Activated T-cell treated with anti-CD3 and anti-CD28 coated beads for 4 hours (primary cell): ENCODE measurements at regions not wholly inside any gene's neighbourhood (a gene's known extent, or its start where the extent isn't known, plus 50 kb on each side); places are given as distances from the start of the nearest gene placed in this dataset.
"Not testable (repeated sequence)": the region's sequence is repeated elsewhere in the genome, so short reads cannot be mapped to it uniquely, and the experiment has no call there.

ENCODE experiments used
- DNase-seq: peaks from one replicate; pipeline ENCODE4 v3.0.0-alpha.2; 2020

DNA sequence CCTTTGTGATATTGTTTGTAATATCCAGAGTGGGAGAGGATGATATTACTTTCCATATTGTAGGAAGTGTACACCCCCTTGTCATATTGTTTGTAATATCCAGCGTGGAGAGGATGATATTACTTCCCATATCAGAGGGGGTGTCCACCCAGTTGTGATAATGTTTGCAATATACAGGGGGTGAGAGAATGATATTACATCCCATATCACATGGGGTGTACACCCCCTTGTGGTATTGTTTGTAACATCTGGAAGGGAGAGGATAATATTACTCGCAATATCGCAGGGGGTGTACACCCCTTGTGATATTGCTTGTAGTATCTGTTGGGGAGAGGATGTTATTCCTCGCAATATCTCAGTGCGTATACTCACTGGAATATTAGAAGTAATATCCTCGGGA lies 61.5 kb downstream of the PRSS23 start:
- DNase-seq = no peak

DNA sequence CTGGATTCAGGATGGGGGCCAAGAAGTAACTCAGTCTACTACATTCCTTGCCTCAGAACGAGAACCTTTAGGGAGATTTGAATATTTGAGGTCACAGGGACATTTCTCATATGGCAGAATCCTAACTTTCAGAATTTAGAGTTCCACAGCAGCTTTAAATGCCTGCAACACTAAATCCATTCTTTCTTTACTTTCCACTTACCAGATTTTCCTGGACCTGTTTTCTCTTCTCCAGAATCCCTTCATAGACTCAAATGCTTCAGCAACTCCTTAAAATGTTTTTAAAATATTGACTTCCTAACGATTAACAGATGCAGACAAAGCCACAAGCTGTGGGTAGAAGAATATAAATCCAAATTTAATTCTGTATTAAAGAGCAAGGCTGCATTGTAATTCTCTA lies 63.1 kb downstream of the PRSS23 start:
- DNase-seq = no peak

DNA sequence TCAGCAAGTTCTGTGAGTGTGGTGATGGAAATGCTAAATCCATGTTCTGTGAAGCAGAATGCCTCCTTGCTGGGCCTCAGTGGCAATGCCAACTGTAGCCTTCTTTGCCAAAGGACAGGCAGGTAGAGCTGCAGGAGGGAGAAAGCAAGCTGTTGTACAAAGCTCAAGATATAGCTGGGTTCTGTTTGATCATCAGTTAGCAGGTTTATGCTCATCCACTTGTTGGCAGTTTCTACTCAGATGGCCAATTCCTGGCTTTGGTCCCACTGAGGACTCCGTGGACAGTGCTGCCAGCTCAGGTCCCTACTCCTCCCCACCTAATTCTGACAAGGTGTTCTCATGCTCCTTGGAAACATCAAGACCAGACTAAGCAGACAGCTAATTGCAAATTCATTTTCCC lies 65.1 kb downstream of the PRSS23 start:
- no peak for DNase-seq

DNA sequence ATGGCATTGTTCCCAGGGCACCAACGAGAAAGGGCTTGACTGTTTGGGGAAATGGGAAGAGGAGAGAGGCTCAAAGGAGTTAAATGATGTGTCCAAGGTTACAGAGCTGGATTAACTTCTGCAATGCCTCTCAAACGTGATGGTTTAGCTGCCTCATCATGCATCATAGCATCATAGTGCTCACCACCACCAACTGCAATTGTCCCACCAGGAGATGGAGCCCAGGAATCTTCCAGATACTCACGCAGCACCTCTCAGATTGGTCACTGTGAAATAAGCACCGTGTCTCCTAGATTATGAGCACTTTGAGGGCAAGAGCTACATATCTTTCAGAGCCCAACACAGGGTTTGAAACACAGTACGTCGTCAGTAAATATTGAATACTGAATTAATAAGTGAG lies 69.2 kb downstream of the PRSS23 start:
- DNase-seq = no peak

DNA sequence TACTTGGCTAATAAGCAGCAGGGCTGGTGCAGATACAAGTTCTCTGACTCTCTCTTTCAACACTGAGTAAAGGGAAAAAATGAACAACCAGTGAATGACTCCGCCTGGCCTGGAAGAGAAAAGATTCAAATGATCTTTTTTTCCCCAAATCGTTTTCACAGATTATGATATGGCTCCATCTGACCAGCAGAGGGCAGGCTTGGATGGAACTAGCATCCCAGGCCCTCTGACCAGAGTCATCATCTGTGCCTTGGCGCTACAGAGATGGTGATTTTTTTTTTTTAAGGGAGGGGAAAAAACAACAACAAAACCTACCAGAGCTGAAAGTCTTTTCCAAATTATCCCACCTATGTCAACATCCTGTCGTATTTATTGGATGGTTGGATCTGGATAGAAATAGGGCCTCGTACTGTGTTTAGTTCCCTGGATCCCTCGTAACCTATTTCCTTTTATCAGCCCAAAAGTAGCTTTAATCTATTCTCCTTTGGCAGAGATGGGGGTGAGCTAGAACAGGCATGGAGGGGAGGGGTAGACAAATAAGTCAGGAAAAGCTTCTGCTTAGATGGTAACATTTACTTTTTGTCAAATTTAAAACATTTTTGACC lies 69.7 kb downstream of the PRSS23 start:
- peak; percentile 14 for DNase-seq

DNA sequence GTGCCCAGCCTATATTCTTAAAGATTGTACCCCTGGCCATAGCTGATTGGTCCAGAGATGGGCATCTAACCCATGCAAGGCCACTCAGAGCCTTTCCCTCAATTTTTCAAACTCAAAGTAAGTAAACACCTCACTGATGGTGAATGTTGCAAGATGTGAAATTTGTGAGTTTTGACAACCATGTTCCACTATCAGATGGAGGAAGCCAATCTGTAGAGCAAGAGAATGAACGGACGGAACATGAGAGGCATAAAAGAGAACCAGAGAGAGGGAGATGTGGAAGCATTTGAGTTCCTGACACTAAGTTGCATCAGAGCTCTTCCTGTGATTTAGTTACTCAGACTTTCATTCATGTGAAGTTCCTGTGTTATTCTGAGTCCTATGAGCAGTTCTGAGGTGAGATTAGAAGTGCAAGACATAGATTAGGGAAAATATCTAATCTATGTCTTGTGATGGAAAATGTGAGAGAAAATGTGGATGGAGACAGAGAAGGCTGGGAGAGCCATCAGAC lies 73.3 kb downstream of the PRSS23 start:
- no peak for DNase-seq

DNA sequence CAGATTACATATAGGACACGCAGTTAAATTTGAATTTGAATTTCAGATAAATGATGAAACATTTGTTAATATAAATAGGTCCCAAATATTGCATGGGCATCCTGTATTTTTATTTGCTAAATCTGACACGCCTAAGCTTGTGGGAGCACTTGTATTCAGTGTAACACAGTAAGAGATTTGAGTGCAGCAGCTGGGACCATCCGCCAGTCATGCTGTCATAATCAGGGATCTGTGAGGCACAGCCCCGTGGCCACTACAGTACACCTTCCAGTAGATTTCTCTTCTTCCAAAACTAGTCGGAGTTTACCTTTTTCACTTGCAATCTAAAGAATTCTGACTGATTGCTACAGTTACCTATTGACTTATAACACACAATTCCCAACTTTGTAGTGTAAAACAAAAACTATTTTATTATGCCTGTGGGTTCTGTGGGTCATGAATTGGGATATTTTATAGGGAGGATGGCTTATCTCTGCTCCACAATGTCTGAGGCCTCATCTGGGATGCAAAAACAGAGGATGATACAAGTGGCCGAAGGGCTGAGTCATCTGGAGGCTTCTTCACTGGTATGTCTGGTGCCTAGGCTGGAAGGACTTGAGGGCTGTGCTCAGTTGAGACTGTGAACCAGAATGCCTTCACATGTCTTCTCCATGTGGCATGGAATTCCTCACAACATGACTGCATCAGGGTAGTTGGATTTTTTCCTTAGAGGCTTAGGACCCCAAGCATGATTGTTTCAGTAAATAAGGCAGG lies 74.1 kb downstream of the PRSS23 start:
- DNase-seq = no peak

DNA sequence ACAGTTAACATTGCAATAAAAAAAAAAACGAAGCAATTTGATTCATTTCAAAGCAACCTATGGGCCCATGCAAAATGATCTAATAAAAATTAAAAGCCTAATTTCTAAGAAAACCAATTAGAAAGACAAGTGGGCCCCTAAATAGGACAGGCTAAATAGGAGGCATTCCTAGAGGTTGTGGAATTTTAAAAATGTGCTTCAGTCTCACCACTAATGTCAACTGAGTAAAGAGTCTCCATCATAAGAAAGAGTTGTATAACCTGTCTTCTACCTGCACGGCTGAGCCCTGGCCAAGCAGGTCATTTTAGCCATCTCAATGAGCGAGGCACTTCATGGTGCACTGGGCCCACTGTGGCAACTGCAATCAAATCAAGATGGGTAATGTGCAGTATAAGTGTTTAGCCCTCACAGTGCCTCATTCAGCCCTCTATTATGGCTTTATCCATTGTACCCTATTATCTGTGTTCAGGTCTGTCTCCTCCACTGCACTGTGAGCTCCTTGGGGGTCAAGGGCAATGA lies 76.4 kb downstream of the PRSS23 start:
- DNase-seq = no peak

DNA sequence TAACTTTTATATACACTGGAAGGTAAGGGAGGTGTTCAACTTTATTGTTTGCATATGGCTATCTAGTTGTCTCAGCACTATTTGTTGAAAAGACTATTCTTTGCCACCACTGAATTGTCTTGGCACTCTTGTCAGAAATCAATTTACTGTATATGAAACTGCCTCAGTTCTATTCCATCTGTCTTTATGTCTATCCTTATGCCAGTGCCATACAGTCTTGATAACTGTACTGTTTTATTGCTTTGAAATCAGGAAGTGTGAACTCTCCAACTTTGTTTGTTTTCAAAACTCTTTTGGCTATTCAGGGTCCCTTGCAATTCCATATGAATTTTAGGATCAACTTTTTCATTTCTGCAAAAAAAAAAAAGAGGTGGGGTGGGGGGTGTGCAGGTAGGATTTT lies 77.2 kb downstream of the PRSS23 start:
- no peak for DNase-seq

DNA sequence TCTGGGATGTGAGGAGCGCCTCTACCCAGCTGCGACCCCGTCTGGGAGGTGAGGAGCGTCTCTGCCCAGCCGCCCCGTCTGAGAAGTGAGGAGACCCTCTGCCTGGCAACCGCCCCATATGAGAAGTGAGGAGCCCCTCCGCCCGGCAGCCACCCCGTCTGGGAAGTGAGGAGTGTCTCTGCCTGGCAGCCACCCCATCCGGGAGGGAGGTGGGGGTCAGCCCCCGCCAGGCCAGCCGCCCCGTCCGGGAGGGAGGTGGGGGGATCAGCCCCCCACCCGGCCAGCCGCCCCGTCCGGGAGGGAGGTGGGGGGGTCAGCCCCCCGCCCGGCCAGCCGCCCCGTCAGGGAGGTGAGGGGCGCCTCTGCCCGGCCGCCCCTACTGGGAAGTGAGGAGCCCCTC lies 76.0 kb downstream of the FZD4 start:
- not testable (repeated sequence) for DNase-seq

DNA sequence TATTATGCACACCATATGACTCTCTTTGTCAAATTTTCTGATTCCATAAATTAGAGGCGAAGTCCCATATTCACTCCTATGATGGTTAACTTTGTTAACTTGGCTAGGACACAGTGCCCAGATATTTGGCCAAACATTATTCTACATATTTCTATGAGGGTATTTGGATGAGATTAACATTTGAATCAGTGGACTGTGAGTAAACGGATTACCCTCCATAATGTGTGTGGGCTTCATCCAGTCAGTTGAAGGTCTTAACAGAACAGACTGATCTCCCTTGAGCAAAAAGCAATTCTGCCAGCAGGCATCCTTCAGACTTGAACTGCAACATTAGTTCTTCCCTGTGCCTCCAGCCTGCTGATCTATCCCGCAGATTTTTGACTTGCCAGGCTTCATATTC lies 69.9 kb downstream of the FZD4 start:
- no peak for DNase-seq

DNA sequence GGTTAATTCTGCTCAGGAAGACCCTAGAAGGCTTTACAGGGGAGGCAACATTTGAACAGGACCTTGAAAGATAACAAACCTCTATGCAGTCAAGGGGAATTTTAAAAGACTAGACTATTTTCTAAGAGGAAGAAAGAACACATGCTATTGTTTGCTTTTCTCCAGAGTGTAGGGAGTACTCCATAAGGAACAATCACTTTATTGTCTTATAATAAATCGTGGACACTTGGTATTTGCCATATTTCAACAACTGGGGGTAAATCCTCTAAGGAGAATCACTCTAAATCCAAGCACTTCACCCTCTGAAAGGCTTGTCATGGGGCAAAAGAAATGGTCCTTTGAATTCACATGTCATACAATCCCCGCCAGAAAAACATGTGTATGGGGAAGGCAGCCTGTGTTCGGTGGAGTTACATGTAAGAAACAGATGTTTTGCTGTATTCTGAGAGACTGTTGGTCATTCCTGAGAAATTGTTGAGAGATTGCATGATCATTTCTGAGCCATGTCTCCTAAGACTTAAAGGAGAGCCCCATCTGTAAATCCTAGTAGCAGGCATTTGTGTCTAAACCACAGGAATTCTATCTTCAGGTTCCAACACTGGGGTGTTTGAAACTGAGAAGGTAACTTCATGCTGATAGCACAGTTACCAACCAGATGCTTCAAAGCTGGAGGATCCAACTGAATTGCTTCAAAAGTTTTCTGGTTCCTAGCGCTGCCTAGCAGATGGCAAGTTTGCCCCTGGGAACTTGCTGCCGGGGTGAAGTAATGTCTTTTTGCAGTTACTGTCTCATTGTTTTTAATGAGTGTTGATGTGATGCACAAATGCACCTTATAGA lies 66.8 kb downstream of the FZD4 start:
- no peak for DNase-seq

DNA sequence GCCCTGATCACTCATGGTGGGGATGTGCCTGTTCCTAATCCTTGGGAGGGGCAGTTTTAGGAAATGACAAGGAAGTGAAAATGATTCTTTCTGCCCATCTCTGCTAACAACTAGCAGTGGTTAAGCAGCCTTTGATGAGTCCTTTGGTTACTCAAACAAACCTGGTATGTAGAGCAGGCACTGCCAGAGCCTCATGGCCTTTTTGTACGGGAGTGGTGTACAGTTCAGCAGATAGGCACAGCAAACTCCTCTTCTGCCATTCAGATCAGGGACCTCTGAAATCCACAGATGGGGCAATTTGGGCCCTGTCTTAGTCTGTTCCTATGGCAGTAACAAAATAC lies 66.2 kb downstream of the FZD4 start:
- no peak for DNase-seq

DNA sequence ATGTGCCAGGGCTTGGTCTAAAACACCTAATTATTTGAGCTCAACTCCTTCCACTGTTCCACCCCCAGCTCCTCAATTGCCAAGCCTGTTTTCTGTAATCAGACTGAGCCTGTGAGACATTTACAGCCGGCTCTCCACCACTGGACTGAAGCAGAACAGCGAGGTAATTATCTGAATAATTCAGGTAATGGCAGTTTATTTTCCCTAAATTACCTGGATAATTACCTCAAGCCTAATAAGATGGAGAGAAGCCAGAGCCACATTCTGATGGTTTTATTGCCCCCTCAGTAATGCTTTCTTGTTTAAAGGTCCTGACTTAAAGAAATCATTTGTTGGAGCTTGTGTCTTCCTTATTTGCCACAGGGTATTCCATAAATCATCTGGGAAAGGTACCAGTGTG lies 64.2 kb downstream of the FZD4 start:
- DNase-seq = no peak

DNA sequence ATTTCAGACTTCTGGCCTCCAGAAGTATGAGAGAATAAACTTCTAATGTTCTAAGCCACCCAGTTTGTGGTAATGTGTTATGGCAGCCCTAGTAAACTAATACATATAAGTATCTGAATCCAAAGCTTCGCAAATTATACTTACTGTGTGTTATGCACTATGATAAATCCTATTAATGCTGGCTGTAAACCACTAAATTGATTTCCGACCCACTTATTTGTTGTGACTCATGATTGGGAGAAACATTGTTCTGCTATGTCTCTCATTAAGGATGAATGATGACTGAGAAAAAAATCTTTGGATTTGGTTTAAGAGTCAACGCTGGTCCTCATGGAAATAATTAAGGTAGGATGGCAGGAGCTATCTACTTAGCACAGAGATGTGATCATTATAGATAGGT lies 62.0 kb downstream of the FZD4 start:
- no peak for DNase-seq
